ENCODE measurements at regions not wholly inside any gene's neighbourhood (a gene's known extent, or its start where the extent isn't known, plus 50 kb on each side); places are given as distances from the start of the nearest gene placed in this dataset.
A peak's percentile ranks its signal among the peaks of the same experiment; 100 is the strongest.

DNA sequence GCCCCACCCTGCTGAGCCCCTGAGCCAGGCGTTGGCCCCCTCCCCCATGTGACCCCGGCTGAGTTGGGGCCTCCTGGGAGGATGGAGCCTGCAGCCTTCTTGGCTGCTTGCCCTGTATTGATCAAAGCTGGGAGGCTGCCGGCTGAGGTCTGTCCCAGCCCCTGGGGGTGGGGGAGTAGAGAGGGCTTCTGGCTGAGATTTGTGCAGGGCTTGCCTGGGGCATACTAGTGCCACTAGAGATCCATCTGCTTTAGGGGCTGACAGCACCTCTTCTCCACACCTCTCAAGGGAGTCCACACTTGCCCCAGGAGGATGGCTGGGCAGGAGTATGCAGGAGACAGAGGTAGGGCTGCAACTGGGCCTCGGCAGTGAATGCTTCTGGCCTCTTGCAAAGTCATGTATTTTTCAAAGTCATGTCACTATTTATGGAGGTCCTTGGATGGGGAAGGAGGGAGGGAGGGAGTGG is 53.6 kb upstream of the SSBP3 start:
- no peak for TF ChIP-seq EZH2 (IDR thresholded peaks at IDR 0.05; ENCODE audit: insufficient read depth, low read length)
- TF ChIP-seq, protein P1, sequence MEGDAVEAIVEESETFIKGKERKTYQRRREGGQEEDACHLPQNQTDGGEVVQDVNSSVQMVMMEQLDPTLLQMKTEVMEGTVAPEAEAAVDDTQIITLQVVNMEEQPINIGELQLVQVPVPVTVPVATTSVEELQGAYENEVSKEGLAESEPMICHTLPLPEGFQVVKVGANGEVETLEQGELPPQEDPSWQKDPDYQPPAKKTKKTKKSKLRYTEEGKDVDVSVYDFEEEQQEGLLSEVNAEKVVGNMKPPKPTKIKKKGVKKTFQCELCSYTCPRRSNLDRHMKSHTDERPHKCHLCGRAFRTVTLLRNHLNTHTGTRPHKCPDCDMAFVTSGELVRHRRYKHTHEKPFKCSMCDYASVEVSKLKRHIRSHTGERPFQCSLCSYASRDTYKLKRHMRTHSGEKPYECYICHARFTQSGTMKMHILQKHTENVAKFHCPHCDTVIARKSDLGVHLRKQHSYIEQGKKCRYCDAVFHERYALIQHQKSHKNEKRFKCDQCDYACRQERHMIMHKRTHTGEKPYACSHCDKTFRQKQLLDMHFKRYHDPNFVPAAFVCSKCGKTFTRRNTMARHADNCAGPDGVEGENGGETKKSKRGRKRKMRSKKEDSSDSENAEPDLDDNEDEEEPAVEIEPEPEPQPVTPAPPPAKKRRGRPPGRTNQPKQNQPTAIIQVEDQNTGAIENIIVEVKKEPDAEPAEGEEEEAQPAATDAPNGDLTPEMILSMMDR (IDR thresholded peaks at IDR 0.05; ENCODE audit: insufficient read depth, low read depth, low read length), result no peak
- H3K36me3 Mint-ChIP-seq (ENCODE audit: low read depth, unreplicated experiment), result no peaks in the 10 kb centered on the region
- H3K4me2 ChIP-seq (ENCODE audit: low read length), result no peak overlapping the region
- no peaks in the 10 kb centered on the region for H3K9me3 Mint-ChIP-seq (ENCODE audit: unreplicated experiment)
- FAIRE-seq (no peak), DNase-seq (ENCODE audit: low read depth) (no peak)
- no peaks in the 10 kb centered on the region for H3K9me3 ChIP-seq (ENCODE audit: insufficient read depth, low read depth, low read length)
- H4K20me1 ChIP-seq (ENCODE audit: insufficient read depth, low read length), result no peaks in the 10 kb centered on the region
- peaks cover 25% of the 10 kb centered on the region for H3K4me1 Mint-ChIP-seq (ENCODE audit: low read depth, unreplicated experiment)
- H2AFZ ChIP-seq (ENCODE audit: low read depth, low read length), result no peak overlapping the region
- H3K4me1 ChIP-seq (ENCODE audit: insufficient read depth, low read length), result no peaks in the 10 kb centered on the region
- no peaks in the 10 kb centered on the region for H3K36me3 ChIP-seq (ENCODE audit: insufficient read depth, low read length)
- H3K9ac ChIP-seq (ENCODE audit: low read length), result no peak overlapping the region
- H3K79me2 ChIP-seq (ENCODE audit: insufficient read depth, low read length), result no peaks in the 10 kb centered on the region
- peak overlapping the region; percentile 8 for H3K4me3 Mint-ChIP-seq (ENCODE audit: unreplicated experiment)
- H3K27me3 Mint-ChIP-seq (ENCODE audit: low read depth, unreplicated experiment), result no peaks in the 10 kb centered on the region
- no peak overlapping the region for H3K27ac ChIP-seq (ENCODE audit: low read depth, low read length)
- H3K27me3 ChIP-seq (ENCODE audit: insufficient read depth, low read length), result no peaks in the 10 kb centered on the region
- no peak overlapping the region for H3K4me3 ChIP-seq (ENCODE audit: insufficient read depth, low read depth, low read length)
- H3K27ac Mint-ChIP-seq (ENCODE audit: unreplicated experiment), result no peak overlapping the region

DNA sequence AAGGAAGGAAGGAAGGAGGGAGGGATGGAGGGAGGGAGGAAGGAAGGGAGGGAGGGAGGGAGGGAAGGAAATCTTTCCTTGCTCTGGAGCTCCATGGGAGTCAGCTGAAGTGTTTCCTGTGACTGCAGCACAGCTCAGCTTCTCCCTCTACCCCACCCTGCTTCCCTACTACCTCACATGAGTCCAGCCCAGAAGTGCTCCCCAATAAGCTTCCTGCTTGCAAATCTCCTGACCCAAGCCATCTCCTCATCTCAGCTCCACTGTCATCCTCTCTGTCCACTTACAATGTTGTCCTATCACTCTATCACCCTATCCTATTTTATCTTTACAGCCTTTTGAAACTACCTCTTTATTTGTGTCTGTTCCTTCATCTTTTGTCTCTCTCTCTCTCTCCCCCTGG is 52.9 kb upstream of the SSBP3 start:
- Mint-ChIP-seq H3K4me3 (ENCODE audit: unreplicated experiment) (no peak overlapping the region), H3K4me1 (ENCODE audit: low read depth, unreplicated experiment) (peaks cover 21% of the 10 kb centered on the region), H3K36me3 (ENCODE audit: low read depth, unreplicated experiment) (no peaks in the 10 kb centered on the region), H3K9me3 (ENCODE audit: unreplicated experiment) (no peaks in the 10 kb centered on the region), H3K27ac (ENCODE audit: unreplicated experiment) (no peak overlapping the region), H3K27me3 (ENCODE audit: low read depth, unreplicated experiment) (no peaks in the 10 kb centered on the region)
- no peak overlapping the region for H2AFZ ChIP-seq (ENCODE audit: low read depth, low read length)
- H3K9me3 ChIP-seq (ENCODE audit: insufficient read depth, low read depth, low read length), result no peaks in the 10 kb centered on the region
- H3K9ac ChIP-seq (ENCODE audit: low read length), result no peak overlapping the region
- H3K27ac ChIP-seq (ENCODE audit: low read depth, low read length), result no peak overlapping the region
- DNase-seq (ENCODE audit: low read depth) (no peak), FAIRE-seq (no peak)
- peak overlapping the region; percentile 1 for H3K4me2 ChIP-seq (ENCODE audit: low read length)
- no peaks in the 10 kb centered on the region for H3K27me3 ChIP-seq (ENCODE audit: insufficient read depth, low read length)
- H4K20me1 ChIP-seq (ENCODE audit: insufficient read depth, low read length), result no peaks in the 10 kb centered on the region
- H3K4me1 ChIP-seq (ENCODE audit: insufficient read depth, low read length), result no peaks in the 10 kb centered on the region
- TF ChIP-seq, protein P1 (IDR thresholded peaks at IDR 0.05; ENCODE audit: insufficient read depth, low read depth, low read length), result no peak
- TF ChIP-seq EZH2 (IDR thresholded peaks at IDR 0.05; ENCODE audit: insufficient read depth, low read length), result no peak
- H3K4me3 ChIP-seq (ENCODE audit: insufficient read depth, low read depth, low read length), result no peak overlapping the region
- no peaks in the 10 kb centered on the region for H3K36me3 ChIP-seq (ENCODE audit: insufficient read depth, low read length)
- H3K79me2 ChIP-seq (ENCODE audit: insufficient read depth, low read length), result no peaks in the 10 kb centered on the region

DNA sequence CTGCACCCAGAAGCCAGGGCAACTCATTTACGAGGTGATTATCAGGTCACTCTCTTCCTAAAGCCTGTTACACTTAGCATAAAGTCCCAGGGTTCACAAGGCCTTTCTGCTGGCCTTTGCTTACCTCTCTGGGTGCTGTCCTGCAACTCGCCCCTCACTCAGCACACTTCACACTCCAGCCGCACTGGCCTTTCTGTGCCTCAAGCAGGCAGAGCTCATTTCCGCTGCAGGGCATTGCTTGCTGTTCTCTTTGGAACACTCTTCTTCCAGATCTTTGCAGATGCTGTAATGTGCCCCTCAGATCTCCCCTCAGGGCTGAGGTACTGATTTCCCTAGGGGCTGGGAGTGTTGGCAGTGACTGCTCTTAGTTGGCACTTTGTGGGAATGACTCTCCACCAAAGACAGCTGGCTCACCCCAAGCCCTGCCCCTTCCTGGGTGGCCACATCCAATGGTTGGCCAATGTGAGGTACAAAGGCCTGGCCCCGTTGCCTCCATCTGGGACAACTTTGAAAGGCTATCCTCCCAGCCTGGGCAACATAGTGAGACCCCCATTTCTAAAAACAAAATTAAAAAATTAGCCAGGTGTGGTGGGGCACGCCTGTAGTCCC is 50.8 kb upstream of the SSBP3 start:
- H3K27ac Mint-ChIP-seq (ENCODE audit: unreplicated experiment), result no peak overlapping the region
- H3K36me3 Mint-ChIP-seq (ENCODE audit: low read depth, unreplicated experiment), result no peaks in the 10 kb centered on the region
- FAIRE-seq (no peak), DNase-seq (ENCODE audit: low read depth) (no peak)
- Histone ChIP-seq H3K4me3 (ENCODE audit: insufficient read depth, low read depth, low read length) (no peak overlapping the region), H3K79me2 (ENCODE audit: insufficient read depth, low read length) (no peaks in the 10 kb centered on the region), H3K4me1 (ENCODE audit: insufficient read depth, low read length) (no peaks in the 10 kb centered on the region), H3K36me3 (ENCODE audit: insufficient read depth, low read length) (no peaks in the 10 kb centered on the region), H3K4me2 (ENCODE audit: low read length) (no peak overlapping the region), H3K9me3 (ENCODE audit: insufficient read depth, low read depth, low read length) (no peaks in the 10 kb centered on the region), H2AFZ (ENCODE audit: low read depth, low read length) (no peak overlapping the region), H3K9ac (ENCODE audit: low read length) (no peak overlapping the region), H3K27ac (ENCODE audit: low read depth, low read length) (no peak overlapping the region), H4K20me1 (ENCODE audit: insufficient read depth, low read length) (no peaks in the 10 kb centered on the region), H3K27me3 (ENCODE audit: insufficient read depth, low read length) (no peaks in the 10 kb centered on the region)
- no peak overlapping the region for H3K4me3 Mint-ChIP-seq (ENCODE audit: unreplicated experiment)
- no peak for TF ChIP-seq EZH2 (IDR thresholded peaks at IDR 0.05; ENCODE audit: insufficient read depth, low read length)
- TF ChIP-seq, protein P1 (IDR thresholded peaks at IDR 0.05; ENCODE audit: insufficient read depth, low read depth, low read length), result no peak
- no peaks in the 10 kb centered on the region for H3K27me3 Mint-ChIP-seq (ENCODE audit: low read depth, unreplicated experiment)
- peaks cover 2% of the 10 kb centered on the region for H3K9me3 Mint-ChIP-seq (ENCODE audit: unreplicated experiment)
- H3K4me1 Mint-ChIP-seq (ENCODE audit: low read depth, unreplicated experiment), result peaks cover 19% of the 10 kb centered on the region

Data from astrocyte (in vitro differentiated cells and primary cell).